ENCODE measurements at regions not wholly inside any gene's neighbourhood (a gene's known extent, or its start where the extent isn't known, plus 50 kb on each side); places are given as distances from the start of the nearest gene placed in this dataset.

GRCh38 chr10:4008676-4009382 is 223.8 kb upstream of the KLF6 start:
- no peaks in the 10 kb centered on the region for H3K4me1 ChIP-seq
- WGBS, 2 donors, result 95% methylated on average over 7 of the region's 7 CpGs
- intact Hi-C loops (cut with DNase I), result no loop called here
- H3K27ac ChIP-seq, result no peak overlapping the region
- DNase-seq, result no peak
- H3K9me3 ChIP-seq, result no peaks in the 10 kb centered on the region
- H3K4me3 ChIP-seq (replicated peaks in 1 of 3), result no peak overlapping the region
- no peaks in the 10 kb centered on the region for H3K27me3 ChIP-seq
- H3K36me3 ChIP-seq, result no peaks in the 10 kb centered on the region
- TF ChIP-seq POLR2A (IDR thresholded peaks at IDR 0.05), result no peak
- no peak for TF ChIP-seq CTCF (IDR thresholded peaks at IDR 0.05)

- H3K4me3 ChIP-seq (replicated peaks in 1 of 3), result no peak overlapping the region
- 63 to 70% methylated on average over 4 of the region's 4 CpGs for WGBS, 2 donors
- H3K36me3 ChIP-seq, result no peaks in the 10 kb centered on the region
- no peak for TF ChIP-seq POLR2A (IDR thresholded peaks at IDR 0.05)
- no peak for TF ChIP-seq CTCF (IDR thresholded peaks at IDR 0.05)
- H3K27ac ChIP-seq, result no peak overlapping the region
- H3K27me3 ChIP-seq, result no peaks in the 10 kb centered on the region
- intact Hi-C loops (cut with DNase I), result no loop called here
- DNase-seq, result no peak
- H3K9me3 ChIP-seq, result no peaks in the 10 kb centered on the region
- H3K4me1 ChIP-seq, result no peaks in the 10 kb centered on the region
Observed at GRCh38 chr10:4007771-4008170, 222.8 kb upstream of the KLF6 start.

GRCh38 chr10:4006858-4007257 is 221.8 kb upstream of the KLF6 start:
- DNase-seq, result no peak
- Histone ChIP-seq H3K27ac (no peak overlapping the region), H3K36me3 (no peaks in the 10 kb centered on the region), H3K4me3 (replicated peaks in 1 of 3) (no peak overlapping the region), H3K27me3 (no peaks in the 10 kb centered on the region), H3K9me3 (no peaks in the 10 kb centered on the region), H3K4me1 (no peaks in the 10 kb centered on the region)
- TF ChIP-seq CTCF (IDR thresholded peaks at IDR 0.05) (no peak), POLR2A (IDR thresholded peaks at IDR 0.05) (no peak)
- 91 to 92% methylated on average over 7 of the region's 7 CpGs for WGBS, 2 donors
- intact Hi-C loops (cut with DNase I), result no loop called here

- no peaks in the 10 kb centered on the region for H3K27me3 ChIP-seq
- no peaks in the 10 kb centered on the region for H3K4me1 ChIP-seq
- TF ChIP-seq CTCF (IDR thresholded peaks at IDR 0.05) (no peak), POLR2A (IDR thresholded peaks at IDR 0.05) (no peak)
- H3K27ac ChIP-seq, result no peak overlapping the region
- 75 to 79% methylated on average over 8 of the region's 8 CpGs for WGBS, 2 donors
- no peak overlapping the region for H3K4me3 ChIP-seq (replicated peaks in 1 of 3)
- H3K9me3 ChIP-seq, result no peaks in the 10 kb centered on the region
- no peaks in the 10 kb centered on the region for H3K36me3 ChIP-seq
- intact Hi-C loops (cut with DNase I), result no loop called here
- DNase-seq, result no peak
Observed at GRCh38 chr10:4006051-4006450, 221.0 kb upstream of the KLF6 start.

- Histone ChIP-seq H3K27me3 (no peaks in the 10 kb centered on the region), H3K9me3 (no peaks in the 10 kb centered on the region), H3K27ac (no peak overlapping the region), H3K36me3 (no peaks in the 10 kb centered on the region), H3K4me3 (replicated peaks in 1 of 3) (no peak overlapping the region), H3K4me1 (no peaks in the 10 kb centered on the region)
- WGBS, 2 donors, result 94% methylated on average over 8 of the region's 8 CpGs
- intact Hi-C loops (cut with DNase I), result no loop called here
- TF ChIP-seq POLR2A (IDR thresholded peaks at IDR 0.05) (no peak), CTCF (IDR thresholded peaks at IDR 0.05) (no peak)
- no peak for DNase-seq
Observed at GRCh38 chr10:4004990-4005389, 220.0 kb upstream of the KLF6 start.

Measured in thyroid gland (tissue), 4 donors.